GM18867 (cell line): ENCODE measurements at regions not wholly inside any gene's neighbourhood (a gene's known extent, or its start where the extent isn't known, plus 50 kb on each side); places are given as distances from the start of the nearest gene placed in this dataset.

ENCODE experiments used
- ATAC-seq: cut with Tn5 transposase; IDR thresholded peaks from one replicate; pipeline ENCODE4 v1.9.1; 2021; ENCODE audit warnings: mild to moderate bottlenecking, moderate library complexity; ENCODE audit not compliant: unreplicated experiment

DNA sequence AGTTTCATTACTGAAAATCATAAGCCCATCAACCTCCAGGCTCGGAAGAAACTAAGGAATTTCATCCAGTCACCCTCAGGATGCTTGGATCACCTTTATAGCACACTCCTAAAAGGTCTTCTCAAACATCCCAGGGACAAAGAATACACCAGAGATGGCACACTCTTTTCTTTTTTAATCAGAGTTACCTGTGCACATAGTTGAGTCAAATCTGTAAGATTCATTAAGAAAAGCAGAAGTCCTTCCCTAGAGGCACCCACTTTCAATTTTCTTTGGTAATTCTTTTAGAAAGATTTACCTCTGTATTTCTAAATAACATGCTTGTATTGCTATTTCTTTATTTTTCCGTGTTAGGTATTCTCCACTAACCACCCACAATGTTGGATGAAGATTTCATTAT, 50.6 kb upstream of the IL6 start:
- ATAC-seq, result peak; percentile 37

DNA sequence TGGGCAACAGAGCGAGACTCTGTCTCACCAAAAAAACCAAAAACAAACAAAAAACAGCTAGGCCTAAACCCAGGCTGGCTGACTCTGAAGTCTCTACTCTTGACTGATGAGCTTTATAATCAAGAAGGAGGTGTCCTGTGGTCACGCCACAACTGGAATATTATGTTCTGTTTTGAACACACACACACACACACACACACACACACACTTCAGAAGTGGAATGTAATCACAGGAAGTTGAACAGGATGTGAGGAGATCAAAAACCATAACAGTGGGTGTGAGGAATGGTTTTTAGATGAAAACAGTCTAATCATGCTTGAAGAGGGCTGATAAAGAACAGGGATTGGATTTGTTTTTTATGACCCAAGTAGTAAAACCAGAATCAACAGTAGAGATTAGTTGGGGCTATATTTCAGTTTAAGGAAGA, 51.1 kb upstream of the IL6 start:
- no peak for ATAC-seq

DNA sequence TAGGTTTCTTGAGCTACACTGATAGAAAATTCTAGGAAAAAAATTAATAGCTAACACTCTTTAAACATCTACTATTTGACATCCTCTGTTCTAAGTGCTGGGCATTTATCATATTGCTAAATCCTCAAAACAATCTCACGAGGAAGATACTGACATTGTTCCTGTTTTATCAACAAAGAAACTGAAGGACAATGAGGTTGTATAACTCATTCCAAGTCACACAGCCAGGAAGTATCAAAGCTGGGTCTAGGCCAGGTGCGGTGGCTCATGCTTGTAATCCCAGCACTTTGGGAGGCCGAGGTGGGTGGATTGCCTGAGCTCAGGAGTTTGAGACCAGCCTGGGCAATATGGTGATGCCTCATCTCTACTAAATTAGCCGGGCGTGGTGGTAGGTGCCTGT, 51.6 kb upstream of the IL6 start:
- ATAC-seq, result no peak

DNA sequence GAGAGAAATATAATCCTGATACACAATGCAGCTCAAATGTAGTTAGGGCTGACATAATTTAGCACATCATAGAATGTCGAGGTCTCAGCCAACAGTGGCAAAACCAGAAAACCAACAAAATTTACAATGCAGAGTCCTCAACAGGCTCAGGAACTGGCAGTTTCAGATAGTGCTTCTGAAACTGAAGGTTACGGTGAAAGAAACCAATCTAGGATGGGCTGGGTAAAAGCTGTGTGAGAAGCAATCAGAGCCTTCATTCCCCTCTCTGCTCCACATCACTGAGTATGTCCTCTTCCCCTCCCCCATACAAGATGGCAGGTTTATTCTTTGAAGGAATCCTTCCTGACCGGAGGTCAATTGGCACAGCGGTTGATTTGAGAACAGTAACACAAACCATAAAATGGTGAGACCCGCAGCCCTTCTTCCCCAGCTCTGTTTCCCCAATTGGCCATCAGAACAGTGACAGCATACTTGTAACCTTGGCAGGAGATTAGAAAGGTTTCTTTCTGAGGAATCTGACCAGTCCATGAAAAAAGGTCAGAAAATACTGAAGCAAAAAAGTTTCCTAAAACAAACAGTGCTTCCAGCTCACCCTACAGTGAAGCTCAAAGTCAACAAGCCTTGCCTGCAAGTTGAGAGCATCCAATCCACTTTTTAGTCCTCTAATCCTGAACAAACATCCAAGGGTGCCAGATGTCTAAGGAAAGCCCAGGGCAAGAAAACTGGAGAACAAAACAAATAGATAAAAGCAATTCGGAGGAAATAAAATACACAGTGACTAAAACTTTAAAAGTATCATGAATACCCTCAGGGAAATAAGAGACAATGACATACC, 53.9 kb upstream of the IL6 start:
- peak; percentile 87 for ATAC-seq

DNA sequence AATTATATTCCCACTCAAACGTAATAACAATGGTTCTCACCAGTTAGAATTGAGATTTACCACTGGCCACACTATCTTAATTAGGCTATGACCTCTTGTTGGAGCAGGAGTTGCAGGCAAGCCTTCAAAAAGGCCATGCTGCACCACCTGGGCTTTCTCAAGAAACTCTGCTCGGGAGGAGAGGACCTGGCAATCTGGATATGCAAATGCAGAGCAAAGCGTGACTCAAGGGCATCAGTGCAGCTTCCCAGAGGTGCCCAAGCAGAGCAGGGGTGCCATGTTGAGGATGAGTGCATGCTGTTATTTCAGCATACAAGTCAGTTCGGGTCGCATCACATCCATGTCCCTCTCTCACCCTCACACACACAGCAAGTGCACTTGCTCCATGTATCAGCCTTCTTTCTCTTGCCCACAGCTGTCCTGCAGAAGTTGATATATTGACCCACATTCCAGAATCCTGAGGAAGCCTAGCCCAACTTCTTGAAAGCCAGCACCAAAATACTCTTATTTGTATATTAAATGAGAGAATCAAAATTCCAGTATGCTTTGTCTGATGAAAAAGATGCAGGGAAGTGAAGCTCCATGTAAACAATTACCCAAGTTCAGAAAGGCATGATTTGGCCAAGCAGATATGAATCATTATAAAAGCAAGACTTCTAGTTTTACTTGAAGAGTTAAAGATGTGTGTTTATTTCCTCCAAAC, 55.7 kb upstream of the IL6 start:
- peak; percentile 36 for ATAC-seq

DNA sequence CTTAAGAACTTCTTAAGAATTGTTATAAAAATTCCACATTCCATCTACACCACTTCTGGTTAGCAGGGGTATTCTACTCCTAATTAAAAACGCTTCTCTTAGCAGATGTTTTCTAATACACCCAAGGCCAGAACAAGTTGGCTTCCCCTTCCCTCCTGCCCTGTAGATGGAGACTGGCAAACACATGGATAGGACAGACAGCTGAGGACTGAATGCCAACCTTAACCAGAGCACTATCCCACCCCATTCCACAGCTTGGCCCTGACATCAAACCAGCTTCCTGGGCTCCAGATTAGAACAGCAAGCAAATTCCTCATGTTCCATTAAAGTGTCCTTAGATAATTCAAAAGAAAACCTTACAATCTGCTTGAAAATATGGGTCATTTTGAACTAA, 56.6 kb upstream of the IL6 start:
- no peak for ATAC-seq

DNA sequence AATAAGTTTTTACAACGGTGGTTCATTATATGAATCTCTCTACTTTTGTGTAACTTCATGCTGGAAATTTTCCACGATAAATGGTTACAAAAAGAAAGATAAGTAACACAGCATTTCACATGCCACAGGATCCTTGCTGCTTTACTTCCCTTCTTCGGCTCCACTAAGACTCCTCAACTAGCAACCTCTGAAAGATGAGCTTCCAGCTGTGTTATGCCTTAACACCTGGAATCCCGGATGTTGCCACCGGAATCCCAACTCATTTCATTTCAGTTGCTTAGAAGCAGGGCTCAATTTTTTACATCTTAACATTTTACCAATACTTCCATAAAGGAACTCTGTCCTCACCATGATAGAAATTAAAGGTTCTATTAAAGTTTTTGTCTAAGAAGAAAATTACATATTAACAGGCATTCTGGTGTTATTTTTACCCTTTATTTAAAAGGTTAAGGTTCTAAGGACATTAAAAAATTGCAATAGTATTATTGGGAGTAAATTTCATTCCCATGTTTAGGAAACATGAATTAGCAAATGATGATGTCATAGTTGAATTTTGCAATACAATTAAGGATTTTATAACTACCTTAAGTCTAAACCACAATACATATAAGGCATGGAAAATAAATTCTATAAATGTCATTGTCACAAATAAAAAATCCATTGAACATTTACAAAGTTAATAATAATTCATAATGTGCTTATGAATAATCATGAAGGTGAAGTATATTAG, 57.1 kb upstream of the IL6 start:
- ATAC-seq, result no peak

DNA sequence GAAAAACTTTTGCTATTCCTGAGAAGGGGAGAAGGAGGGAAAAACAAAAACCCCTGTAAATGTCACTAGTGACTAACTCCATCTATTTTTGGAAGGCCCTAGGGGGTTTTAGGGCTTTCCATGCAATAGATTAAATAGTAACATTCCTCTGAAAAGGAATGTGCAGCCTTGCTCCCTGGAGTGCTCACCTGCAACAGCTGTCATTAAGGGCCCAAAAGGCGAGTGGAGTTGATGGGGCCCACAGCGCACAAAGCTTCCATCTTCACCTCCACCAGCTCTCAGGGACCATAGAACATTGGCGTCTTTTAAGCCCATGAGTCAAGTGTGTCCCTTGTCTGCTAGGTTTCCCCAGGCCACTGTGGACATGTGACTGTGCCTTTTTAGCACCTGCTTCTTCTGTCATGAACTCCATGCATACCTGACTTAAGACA, 58.0 kb upstream of the IL6 start:
- ATAC-seq, result no peak

DNA sequence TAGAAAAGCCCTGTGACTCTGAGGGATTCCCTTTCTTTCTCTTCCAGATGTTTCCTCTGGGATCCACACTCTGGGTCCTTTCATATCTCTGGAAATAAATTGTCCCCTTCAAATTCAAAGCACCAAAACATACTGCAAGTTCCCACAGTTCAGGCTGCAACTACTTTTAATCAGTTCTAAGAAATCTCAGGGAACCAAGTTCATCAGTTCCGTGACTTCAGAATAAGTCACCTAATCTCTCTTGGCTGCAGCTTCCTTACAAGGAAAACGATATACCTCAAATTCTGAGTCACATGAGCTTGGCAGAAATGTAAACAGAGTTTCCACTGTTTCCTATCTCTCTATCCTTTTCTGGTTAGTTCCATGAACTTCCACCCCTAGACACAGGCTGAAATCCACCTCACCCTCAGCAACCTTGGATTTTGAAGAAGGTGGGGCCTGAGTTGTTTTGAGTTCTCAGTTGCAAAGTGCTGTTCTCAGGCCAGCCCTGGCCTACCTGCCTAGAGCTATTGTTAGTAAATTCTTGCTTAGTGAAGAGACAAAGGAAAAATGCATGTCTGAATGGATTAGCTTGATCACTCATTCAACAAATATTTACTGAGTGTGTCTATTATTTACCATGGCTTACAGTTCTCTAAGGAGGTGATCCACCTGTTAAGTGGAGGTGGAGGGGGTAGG, 59.3 kb upstream of the IL6 start:
- no peak for ATAC-seq

DNA sequence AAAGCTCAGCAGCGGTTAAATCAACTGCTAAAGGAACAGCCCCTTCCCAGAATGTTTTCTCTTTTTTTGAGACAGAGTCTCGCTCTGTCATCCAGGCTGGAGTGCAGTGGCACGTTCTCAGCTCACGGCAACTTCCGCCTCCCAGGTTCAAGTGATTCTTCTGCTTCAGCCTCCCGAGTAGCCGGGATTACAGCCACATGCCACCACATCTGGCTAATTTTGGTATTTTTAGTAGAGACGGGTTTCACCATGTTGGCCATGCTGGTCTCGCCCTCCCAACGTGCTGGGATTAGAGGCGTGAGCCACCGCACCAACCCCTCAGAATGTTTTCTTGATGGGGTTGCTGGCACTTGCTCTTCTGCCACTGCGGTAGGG, 59.8 kb upstream of the IL6 start:
- no peak for ATAC-seq

DNA sequence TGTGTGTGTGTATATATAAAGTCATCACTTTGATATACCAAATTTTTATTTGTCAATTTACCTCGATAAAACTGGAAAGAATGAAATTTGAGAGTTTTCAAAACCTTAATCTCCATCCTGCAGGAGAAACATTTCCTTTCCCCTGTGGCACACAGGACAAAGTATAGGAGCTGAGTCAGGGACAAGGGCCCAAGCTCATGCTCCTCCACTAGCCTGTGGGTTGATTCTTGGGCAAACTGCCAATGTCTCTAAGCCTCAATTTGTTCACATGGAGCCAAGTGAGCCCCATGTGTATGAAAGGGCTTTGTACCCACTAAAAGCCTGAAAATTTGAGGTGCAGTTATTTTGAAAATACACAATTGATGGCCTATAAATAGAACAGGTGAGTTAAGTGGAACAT, 60.3 kb upstream of the IL6 start:
- ATAC-seq, result no peak

DNA sequence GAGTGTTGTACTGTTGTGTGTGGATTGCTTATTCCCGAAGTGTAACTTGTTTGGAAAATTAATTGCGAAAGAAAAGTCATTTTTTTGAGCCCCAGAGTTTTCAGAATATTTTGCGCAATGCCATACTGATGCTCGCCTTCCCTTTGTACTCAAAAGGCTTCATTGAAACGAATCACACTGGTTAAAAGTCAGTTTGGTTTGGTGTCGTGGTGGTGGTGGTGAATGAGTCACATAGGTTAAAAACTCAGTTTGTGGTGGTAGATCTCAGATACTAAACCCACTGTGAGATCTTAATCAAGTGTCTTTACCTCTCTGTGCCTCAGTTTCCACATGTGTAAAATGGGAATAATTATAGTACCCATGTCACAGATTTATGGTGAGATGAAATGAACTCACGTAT, 61.1 kb upstream of the IL6 start:
- no peak for ATAC-seq

DNA sequence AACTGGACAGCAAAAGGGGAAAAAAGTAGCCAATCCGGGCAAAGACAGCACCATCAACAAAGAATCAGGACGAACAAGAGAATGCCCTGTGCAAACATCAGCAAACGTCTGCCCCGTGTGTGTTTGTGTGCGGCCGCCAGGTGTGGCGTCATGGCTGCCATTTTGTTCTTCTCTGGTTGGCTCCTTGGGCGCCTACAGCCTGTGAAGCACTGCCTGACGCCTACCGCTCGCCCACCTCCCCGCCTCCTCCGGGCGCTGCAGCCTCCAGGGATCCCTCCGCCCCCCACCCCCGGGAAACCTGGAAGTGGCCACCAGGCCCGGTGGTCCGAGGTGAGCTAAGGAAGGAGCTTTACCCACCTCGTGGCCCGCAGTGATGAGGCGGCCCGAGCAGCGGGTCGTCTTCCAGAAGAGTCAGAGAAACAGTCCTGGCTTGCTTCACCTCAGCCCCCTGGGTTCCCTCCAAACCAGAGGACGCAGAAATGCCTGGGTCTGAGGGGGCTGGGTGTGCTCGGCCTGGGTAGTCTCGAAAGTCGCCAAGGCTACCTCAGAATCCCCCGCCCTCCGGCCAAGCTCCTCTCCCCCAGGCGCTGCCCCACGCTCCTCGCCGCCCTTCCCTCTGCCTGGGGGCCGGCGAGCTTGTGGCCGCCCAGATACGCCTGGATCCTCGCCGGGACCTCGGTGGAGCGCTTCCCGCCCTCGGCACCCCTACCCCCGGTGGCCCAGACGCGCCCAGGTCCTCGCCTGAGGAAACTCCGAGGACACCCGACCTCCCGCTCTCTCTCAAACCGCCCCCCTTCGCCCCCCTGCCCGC, 61.8 kb upstream of the IL6 start:
- ATAC-seq, result no peak

DNA sequence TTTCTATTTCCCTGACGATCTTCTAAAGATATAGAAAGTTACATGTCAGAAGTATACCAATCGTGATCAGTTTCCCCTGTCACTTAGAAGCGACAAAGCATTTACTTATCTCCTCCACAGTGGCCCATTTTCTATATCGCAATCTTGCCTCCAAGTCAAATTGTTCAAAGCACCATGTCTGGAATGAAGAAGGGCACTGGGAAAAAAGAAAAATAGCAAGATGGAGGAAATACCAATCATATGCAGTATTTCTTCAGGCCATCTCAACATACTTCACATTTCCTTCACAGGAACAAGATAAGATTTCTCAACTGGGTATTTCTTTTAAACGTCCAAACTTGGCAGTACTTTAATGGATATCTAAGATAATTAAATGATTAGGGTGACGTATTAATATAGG, 63.3 kb upstream of the IL6 start:
- ATAC-seq, result no peak

DNA sequence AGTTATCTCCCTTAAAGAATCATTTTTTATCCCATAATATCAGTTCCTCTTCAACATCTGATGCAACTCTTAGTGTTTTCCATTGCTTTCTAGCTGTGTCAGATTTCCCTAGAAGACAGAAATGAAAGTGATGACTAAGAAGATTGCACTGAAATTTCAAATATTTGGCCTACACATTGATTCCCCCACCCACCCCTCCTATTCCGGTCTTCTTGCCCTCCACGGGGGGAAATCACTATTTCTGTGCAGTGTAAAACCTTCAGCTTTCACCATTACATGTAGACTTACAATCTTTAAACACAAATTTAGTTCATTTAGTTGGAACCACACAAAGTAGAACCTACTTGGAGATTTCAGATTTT, 63.7 kb upstream of the IL6 start:
- ATAC-seq, result no peak

DNA sequence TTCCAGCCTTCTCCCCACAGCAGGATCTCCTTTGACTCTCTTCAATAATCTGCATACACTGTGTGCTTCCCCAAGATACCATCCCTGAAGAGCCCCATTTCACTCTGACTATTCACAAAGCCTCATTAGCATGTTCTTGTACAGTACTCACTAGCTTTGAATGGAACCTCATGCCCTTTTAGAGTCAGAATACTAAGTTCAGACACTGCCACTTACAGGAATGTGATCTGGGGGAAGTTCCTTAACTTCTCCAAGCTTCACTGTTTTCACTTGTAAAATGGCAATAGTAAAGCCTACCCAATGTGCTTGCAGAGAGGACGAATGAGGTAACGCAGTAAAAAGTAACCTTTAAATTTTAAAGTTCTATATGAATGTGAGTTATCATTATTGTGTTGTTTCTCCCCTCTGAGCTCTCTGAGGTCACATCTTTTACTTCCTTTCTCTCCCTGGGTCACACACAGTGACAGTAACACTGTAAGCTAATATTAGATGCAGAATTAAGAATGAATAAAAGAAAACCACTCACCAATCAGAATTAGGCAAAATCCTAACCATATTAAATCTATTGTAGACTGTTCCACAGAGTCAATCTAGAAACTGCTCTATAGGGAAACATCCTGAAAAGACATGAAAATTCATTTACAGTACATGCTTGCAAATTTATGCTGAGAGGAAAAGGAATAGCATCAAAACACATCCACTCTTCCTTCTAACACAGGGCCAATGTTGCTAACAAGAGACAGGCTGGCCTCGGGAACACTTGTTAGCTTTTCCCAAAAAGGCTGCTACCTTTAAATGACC, 64.2 kb upstream of the IL6 start:
- no peak for ATAC-seq

DNA sequence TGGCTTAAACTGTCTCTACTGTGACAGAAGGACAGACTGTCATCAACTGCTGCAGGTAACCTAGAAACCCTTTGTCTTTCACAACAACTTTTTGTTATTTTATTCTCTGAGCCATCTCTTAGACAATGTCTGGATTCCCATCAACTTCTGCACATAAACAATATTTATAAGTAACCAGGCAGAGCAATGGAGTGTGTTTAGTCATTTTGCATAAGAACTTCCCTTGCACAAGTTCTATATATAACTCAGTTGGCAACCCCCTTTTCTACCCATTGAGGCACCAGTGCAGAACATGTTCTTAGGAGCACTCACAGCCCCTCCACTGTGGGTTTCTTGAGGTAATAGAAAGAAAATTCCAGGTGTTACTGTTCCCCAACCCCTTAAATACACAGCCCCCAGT, 65.0 kb upstream of the IL6 start:
- peak; percentile 44 for ATAC-seq

DNA sequence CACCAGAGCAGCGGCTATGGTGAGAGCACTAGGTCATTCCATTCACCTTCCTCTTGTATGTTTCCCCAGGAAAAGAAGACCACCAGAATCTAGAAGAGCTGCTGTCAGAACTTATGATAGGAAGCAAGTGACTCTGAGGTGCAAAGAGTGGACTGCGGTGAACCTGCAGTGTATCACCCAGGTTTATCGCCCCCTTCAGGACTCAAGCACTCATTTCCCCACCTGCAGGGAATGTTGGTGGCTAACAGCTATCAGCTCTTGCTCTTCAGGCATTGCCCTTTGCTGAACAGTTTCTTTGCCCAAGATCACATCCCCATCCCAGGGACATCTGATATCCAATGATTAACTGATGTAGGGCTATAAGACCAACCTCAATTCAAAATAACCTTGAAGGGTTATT, 66.3 kb upstream of the IL6 start:
- no peak for ATAC-seq

DNA sequence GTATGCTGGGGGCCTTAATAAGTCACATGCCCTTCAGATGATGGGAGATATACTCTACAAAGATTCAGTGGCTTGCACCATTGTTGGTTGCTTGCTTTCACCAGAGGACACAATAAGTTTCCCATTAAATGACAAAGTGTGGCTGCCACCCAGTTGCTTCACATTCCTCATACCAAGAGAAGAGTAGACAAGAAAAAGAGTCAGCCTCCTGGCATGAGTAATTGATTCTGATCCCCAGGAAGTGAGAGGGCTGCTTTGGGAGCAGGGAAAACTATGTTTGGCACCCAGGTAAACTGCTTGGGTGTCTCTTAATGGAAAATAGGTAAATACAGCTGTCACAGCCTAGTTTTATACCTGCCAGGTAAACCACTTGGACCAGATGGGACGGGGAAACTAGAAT, 66.7 kb upstream of the IL6 start:
- no peak for ATAC-seq

DNA sequence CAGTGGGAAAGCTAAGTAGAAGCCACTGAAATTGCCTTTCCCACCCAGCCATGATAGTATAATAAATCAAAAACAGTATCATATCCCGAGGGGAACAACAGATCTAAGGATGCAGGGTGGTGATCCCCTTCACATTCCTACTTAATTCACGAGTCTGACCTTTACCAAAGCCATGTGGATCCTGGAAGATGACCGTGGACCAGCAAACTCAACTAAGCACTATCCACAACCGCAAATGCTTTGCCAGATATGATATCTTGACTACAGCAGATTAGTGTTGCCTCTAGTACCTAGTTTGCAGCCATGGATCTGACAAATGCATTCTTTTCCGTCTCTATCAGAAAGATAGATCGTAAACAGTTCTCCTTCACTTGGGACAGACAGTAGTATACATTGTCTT, 67.3 kb upstream of the IL6 start:
- ATAC-seq, result no peak
